Esophagus (tissue), 2 donors: ENCODE measurements at regions not wholly inside any gene's neighbourhood (a gene's known extent, or its start where the extent isn't known, plus 50 kb on each side); places are given as distances from the start of the nearest gene placed in this dataset.

ENCODE experiments used
- H3K27ac ChIP-seq, 2 donors: one replicate each; pipeline ENCODE4 v1.5.1; 2013; ENCODE audit warnings: low read depth in 2 of 2, mild to moderate bottlenecking in 2 of 2, inconsistent platforms in 1 of 2, low read length in 1 of 2, moderate library complexity in 1 of 2
- H3K27me3 ChIP-seq, 2 donors: one replicate each; pipeline ENCODE4 v1.6.1; 2013; ENCODE audit warnings: low read length in 2 of 2, control low read depth in 1 of 2, mild to moderate bottlenecking in 1 of 2; ENCODE audit not compliant: insufficient read depth in 2 of 2, control insufficient read depth in 1 of 2
- H3K36me3 ChIP-seq, 2 donors: one replicate each; pipeline ENCODE4 v1.6.1; 2013; ENCODE audit warnings: low read length in 1 of 2; ENCODE audit not compliant: control insufficient read depth in 2 of 2, insufficient read depth in 2 of 2
- H3K4me1 ChIP-seq, 2 donors: one replicate each; pipeline ENCODE4 v1.6.1; 2013; ENCODE audit warnings: low read length in 1 of 2; ENCODE audit not compliant: control insufficient read depth in 2 of 2, insufficient read depth in 2 of 2
- H3K4me3 ChIP-seq, 2 donors: one replicate each; pipeline ENCODE4 v1.5.1; 2013; ENCODE audit warnings: low read length in 2 of 2, mild to moderate bottlenecking in 2 of 2, low read depth in 1 of 2, moderate library complexity in 1 of 2
- H3K9me3 ChIP-seq, 2 donors: one replicate each; pipeline ENCODE4 v1.6.1; 2013; ENCODE audit warnings: mild to moderate bottlenecking in 2 of 2, low read depth in 1 of 2, low read length in 1 of 2, moderate library complexity in 1 of 2; ENCODE audit not compliant: control insufficient read depth in 2 of 2, insufficient read depth in 1 of 2
- WGBS, 2 donors: extraction: QIAGEN DNeasy Blood & Tissue Kit; methylation state at CpG; one replicate each; pipeline ENCODE4 v1.1.7; 2013; 5-methylcytosine and 5-hydroxymethylcytosine counted together
- donor health status: healthy with polysubstance abuse.
- donor health status: Bipolar disorder and iron deficiency.

DNA sequence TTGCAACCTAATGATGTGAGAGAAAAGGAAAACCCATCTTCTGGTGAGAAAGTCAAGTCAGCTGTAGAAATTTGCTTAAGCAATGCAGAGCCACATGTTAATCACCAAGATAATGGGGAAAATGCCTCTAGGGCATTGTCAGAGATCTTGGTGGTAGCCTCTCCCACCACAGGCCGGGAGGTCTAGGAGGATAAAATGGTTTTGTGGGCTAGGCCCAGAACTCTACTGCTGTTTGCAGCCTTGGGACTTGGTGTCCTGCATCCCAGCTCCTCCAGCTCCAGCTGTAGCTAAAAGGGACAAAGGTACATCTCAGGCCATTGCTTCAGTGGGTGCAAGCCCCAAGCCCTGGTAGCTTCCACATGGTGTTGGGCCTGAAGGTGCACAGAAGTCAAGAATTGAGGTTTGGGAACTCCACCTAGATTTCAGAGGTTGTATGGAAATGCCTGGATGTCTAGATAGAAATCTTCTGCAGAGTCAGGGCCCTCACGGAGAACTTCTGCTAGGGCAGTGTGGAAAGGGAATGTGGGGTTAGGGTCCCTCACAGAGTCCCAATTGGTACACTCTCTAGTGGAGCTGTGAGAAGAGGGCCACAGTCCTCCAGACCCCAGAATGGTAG, 382.2 kb upstream of the KLHL1 start:
- Histone ChIP-seq H3K4me1 (no peaks in the 10 kb centered on the region), H3K36me3 (no peaks in the 10 kb centered on the region), H3K4me3 (no peak overlapping the region), H3K9me3 (peaks cover 0 to 3% of the 10 kb centered on the region in 2 donors), H3K27me3 (no peaks in the 10 kb centered on the region), H3K27ac (no peak overlapping the region)
- 84 to 93% methylated on average over 2 of the region's 2 CpGs for WGBS, 2 donors

DNA sequence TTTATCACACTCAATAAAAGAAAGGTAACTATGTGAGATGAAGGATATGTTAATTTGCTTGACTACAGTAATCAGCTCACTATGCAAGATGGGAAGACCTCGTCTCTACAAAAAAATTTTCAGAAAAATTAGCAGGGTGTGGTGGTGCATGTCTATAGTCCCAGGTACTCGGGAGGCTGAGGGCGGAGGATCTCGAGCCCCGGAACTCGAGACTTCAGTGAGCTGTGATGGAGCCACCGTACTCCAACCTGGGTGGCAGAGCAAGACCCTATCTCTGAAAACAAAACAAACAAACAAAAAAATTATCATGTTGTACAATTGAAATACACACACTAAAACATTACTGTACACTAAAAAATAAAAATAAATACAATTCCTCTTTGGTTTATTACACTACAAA, 376.7 kb upstream of the KLHL1 start:
- no peaks in the 10 kb centered on the region for H3K27me3 ChIP-seq
- no peak overlapping the region for H3K27ac ChIP-seq
- H3K36me3 ChIP-seq = no peaks in the 10 kb centered on the region
- no peaks in the 10 kb centered on the region for H3K4me1 ChIP-seq
- no peak overlapping the region for H3K4me3 ChIP-seq
- WGBS, 2 donors = 88% methylated on average over 7 of the region's 7 CpGs
- no peaks in the 10 kb centered on the region for H3K9me3 ChIP-seq

DNA sequence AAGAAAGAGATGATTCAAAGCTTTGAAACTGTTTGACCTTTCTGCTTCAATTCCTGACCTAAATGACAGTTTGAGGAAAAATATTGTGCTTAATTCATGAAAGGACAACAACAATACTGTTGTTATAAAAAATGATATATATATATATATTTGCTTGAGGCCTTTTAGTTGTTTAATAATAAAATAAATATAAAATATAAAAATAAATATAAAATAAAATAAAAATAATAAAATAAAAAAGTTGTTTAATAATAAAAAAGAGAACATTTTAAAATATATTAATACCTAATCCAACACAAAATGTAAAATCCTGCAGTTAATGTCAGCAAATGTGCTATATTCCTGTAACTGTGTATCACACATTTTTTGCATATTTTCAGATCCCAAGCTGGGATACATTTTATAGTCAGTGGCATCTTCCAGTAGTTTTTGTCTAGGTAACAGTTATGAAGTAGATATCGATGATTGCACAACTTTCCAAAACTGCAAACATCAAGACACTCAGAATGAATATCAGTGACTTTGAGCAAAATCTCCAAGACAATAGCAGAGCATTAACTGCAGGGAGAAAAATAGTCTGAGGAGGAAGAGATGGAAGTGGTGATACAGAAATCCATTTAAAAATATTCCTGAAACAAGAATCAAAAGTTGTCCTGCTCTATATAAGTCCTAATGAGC, 375.5 kb upstream of the KLHL1 start:
- WGBS, 2 donors = 96 to 98% methylated on average over 1 of the region's 1 CpG
- Histone ChIP-seq H3K4me3 (no peak overlapping the region), H3K27ac (no peak overlapping the region), H3K9me3 (no peaks in the 10 kb centered on the region), H3K27me3 (no peaks in the 10 kb centered on the region), H3K36me3 (no peaks in the 10 kb centered on the region), H3K4me1 (no peaks in the 10 kb centered on the region)

DNA sequence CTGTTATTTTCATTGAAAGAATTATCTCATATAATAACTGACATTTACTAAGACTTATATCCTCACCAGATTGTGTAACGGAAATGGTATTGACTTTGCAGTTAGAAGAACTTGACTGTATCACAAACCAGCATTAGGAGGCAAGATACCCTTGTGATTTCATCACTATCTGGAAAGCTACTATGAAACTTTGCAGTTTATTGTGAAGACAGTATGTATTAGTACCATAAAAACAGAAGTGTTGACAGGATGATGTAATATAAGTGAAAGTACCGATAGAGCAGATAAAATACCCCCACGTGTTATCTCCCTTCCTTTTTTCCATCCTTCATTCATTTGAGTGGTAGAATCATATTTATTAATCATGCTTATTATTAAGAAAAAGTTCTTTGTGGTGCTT, 365.7 kb upstream of the KLHL1 start:
- Histone ChIP-seq H3K27me3 (no peaks in the 10 kb centered on the region), H3K9me3 (peaks cover 0 to 2% of the 10 kb centered on the region in 2 donors), H3K4me1 (no peaks in the 10 kb centered on the region), H3K27ac (no peak overlapping the region), H3K4me3 (no peak overlapping the region), H3K36me3 (no peaks in the 10 kb centered on the region)
- WGBS, 2 donors = 60 to 73% methylated on average over 3 of the region's 3 CpGs

DNA sequence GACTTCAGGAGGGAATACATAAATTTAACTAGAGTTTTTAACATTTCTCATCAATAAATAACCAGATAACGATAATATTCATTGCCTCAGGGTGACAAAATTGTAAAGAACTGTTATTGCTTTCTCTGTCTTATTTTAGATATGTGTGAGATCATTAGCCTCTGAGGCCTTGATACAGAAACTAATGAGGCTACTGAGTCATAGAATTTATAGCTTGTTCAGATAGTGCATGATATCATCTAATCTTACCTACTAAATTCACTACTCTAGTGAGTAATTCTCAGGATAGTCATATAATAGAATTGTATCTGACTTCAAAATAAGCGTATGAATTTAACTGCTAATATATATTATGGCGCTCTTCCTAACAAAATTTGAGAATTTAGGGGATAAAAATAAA, 360.8 kb upstream of the KLHL1 start:
- 80 to 82% methylated on average over 3 of the region's 3 CpGs for WGBS, 2 donors
- no peaks in the 10 kb centered on the region for H3K4me1 ChIP-seq
- no peak overlapping the region for H3K4me3 ChIP-seq
- no peaks in the 10 kb centered on the region for H3K27me3 ChIP-seq
- H3K36me3 ChIP-seq = no peaks in the 10 kb centered on the region
- no peaks in the 10 kb centered on the region for H3K9me3 ChIP-seq
- no peak overlapping the region for H3K27ac ChIP-seq

DNA sequence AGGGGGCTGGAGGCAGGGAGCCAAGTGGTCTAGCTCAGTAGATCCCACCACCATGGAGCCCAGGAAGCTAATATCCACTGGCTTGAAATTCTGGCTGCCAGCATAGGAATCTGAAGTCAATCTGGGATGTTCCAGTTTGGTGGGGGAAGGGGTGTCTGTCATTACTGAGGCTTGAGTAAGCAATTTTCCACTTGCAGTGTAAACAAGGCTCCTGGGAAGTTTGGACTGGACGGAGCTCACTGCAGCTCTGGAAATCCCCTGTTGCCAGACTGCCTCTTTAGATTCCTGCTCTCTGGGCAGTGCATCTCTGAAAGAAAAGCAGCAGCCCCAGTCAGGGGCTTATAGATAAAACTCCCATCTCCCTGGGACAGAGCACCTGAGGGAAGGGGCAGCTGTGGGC, 349.2 kb upstream of the KLHL1 start:
- WGBS, 2 donors = 38 to 45% methylated on average over 1 of the region's 1 CpG
- Histone ChIP-seq H3K27ac (no peak overlapping the region), H3K4me1 (no peaks in the 10 kb centered on the region), H3K36me3 (no peaks in the 10 kb centered on the region), H3K9me3 (peaks cover 0 to 4% of the 10 kb centered on the region in 2 donors), H3K4me3 (no peak overlapping the region), H3K27me3 (no peaks in the 10 kb centered on the region)

DNA sequence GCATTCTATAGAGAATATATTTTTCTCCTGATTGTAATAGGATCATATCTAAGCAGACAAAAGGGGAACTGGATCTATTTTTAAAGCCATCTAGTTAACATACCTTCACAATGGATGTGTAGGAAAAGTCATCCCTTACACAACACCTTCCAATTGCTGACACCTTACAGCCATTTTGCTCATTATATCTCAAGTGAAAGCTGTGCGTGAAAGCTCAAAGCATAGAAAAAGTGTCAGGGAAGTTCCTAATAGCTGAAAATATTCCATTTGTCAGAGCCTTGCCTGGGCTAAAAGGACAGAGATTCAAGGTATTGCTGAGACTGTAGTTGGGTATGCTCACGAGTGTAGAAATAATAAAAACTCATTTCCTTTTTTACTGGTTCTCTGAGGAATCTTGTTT, 340.6 kb upstream of the KLHL1 start:
- Histone ChIP-seq H3K36me3 (no peaks in the 10 kb centered on the region), H3K4me1 (no peaks in the 10 kb centered on the region)
- WGBS, 2 donors = 78 to 88% methylated on average over 2 of the region's 2 CpGs

DNA sequence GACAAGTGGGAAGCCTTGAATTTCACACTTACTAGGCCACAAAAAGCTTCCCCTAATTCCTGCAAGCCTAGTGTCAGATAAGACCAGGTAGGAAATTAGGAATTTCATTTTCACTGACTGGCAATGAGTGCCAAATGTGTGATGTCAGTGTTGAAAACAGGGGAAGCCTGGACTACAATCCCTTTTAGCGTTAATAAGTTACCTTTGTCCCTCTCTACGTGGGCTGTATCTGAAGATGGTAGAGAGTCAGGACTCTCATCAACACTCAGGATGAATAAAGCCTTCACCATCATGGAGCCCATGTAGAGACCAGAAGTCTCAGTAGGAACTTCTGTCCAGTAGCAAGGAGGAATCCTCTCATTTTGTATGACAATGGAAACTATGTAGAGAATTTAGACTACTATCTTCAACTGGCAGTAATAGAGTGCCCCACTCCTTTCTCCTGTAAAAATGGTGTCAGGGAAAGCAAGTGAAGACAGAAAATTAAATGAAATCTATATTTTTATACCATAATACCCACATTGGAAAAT, 324.1 kb upstream of the KLHL1 start:
- Histone ChIP-seq H3K36me3 (no peaks in the 10 kb centered on the region), H3K4me1 (no peaks in the 10 kb centered on the region), H3K27me3 (no peaks in the 10 kb centered on the region), H3K27ac (no peak overlapping the region), H3K4me3 (no peak overlapping the region), H3K9me3 (no peaks in the 10 kb centered on the region)
- WGBS, 2 donors = 70 to 74% methylated on average over 2 of the region's 2 CpGs

More for the DNA sequence above, 340.6 kb upstream of the KLHL1 start:
- Histone ChIP-seq H3K4me3 (no peak overlapping the region), H3K27ac (no peak overlapping the region), H3K27me3 (no peaks in the 10 kb centered on the region), H3K9me3 (no peaks in the 10 kb centered on the region)

DNA sequence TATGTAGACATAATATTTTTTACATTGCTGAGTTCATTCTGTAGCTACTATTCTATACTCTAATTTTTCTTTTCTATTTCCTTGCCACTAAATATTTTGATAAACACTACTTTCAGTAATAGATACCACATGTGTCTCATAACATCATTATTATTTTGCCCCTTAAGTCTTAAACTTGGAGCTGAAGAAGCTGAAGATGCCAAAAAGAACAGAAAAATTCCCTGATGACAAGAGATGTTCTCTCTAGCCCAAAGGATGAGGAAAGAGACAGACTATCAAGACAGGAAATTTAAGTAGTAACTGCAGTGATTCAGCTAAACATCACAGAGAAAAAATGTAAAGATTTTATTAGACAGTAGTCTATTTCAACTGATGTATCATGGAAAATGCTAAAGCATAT, 322.0 kb upstream of the KLHL1 start:
- no peaks in the 10 kb centered on the region for H3K27me3 ChIP-seq
- no peak overlapping the region for H3K27ac ChIP-seq
- H3K4me3 ChIP-seq = no peak overlapping the region
- H3K4me1 ChIP-seq = no peaks in the 10 kb centered on the region
- H3K36me3 ChIP-seq = no peaks in the 10 kb centered on the region
- H3K9me3 ChIP-seq = no peaks in the 10 kb centered on the region

DNA sequence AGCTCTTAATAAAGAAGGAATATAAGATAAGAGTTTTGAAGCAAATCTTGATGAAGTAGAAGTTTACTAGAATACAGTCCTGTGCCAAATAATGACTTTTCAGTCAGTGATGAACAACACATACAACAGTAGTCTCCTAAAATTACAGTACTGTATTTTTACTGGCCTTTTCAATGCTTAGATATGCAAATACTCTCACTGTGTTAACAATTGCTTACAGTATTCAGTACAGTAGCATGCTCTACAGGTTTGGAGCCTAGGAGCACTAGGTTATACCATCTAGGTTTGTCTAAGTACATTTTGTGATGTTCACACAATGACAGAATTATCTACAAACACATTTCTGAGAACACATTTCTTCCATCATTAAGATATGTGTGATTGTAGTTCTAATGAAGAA, 316.7 kb upstream of the KLHL1 start:
- no peak overlapping the region for H3K4me3 ChIP-seq
- no peak overlapping the region for H3K27ac ChIP-seq
- H3K27me3 ChIP-seq = no peaks in the 10 kb centered on the region
- H3K4me1 ChIP-seq = no peaks in the 10 kb centered on the region
- no peaks in the 10 kb centered on the region for H3K9me3 ChIP-seq
- no peaks in the 10 kb centered on the region for H3K36me3 ChIP-seq
